Stimulated activated CD8-positive, alpha-beta memory T cell treated with anti-CD3 and anti-CD28 coated beads, Interleukin-2, amount 100 ng/mL, for 1 hour (primary cell): ENCODE measurements at regions not wholly inside any gene's neighbourhood (a gene's known extent, or its start where the extent isn't known, plus 50 kb on each side); places are given as distances from the start of the nearest gene placed in this dataset.
"Not testable (repeated sequence)": the region's sequence is repeated elsewhere in the genome, so short reads cannot be mapped to it uniquely, and the experiment has no call there.

ENCODE experiments used
- DNase-seq, 2 donors: peaks; one replicate each; pipeline ENCODE4 v3.0.0-alpha.2; 2020; ENCODE audit warnings: low read depth in 2 of 2

- DNase-seq: no peak
Observed at GRCh38 chr13:81393721-81394120, 1052.8 kb upstream of the SPRY2 start.

DNA sequence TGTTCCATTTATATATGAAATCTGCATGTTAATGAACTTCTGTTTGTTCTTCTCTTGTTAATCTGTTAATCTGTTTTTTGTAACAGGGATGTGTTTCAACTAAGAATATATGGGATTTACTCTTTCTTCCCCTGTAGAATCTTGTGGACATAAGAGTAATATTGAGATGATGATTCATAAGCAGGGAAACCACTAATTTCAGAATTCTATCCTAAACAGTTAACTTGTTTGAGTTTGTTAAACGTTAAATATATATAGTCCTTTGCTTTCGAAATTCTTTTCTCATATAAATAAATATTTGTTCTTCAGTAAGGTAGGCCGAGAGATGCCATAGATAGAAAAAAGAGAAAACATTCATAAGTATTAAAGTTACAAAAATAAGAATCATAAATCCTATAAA, 1052.2 kb upstream of the SPRY2 start:
- DNase-seq: no peak

DNA sequence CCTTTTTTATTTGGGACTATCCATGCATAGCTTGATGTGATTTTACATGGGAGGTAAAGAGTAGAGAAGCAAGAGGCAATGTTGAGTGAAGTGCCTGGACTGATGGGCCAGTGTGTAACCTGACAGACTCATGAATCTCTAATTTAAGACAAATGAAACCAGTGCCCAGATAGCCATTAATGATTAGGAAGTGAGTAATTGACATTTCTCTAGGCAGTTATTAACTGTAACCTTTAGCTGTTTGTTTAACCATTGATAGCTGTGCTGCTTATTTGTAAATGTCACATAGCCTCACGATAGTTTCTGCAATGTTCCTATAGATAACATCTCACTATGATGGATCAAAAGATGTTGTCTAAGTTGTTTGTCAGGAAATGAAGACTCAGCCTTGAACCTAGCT, 1047.5 kb upstream of the SPRY2 start:
- no peak for DNase-seq

- no peak for DNase-seq
Observed at GRCh38 chr13:81383444-81383843, 1042.5 kb upstream of the SPRY2 start.

DNA sequence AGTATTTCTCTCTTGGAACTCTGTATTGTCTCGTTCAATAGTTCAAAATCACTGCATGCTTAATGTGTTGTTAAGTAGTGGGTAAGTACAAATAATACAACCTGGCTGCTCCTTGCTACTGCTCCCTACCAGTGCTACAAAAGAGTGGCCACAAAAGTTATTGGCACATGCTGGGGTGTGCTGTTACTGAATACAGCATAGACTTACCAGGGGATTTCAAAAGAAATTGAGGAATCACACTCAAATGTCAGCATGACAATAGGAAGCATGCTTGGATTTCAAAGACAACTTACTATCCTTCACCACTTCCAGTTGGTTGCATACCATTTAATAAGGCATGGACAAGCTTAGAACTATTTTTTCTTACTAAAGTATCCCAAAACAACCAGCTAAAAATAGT, 1041.3 kb upstream of the SPRY2 start:
- DNase-seq: no peak

GRCh38 chr13:81381560-81381959, 1040.6 kb upstream of the SPRY2 start:
- no peak for DNase-seq

GRCh38 chr13:81379183-81379582, 1038.3 kb upstream of the SPRY2 start:
- DNase-seq: no peak

- no peak for DNase-seq
Observed at GRCh38 chr13:81377921-81378320, 1037.0 kb upstream of the SPRY2 start.

- no peak for DNase-seq
Observed at GRCh38 chr13:81375709-81376108, 1034.8 kb upstream of the SPRY2 start.

- not testable (repeated sequence) for DNase-seq
Observed at GRCh38 chr13:81362711-81363110, 1021.8 kb upstream of the SPRY2 start.

GRCh38 chr13:81350056-81350455, 1009.1 kb upstream of the SPRY2 start:
- no peak for DNase-seq

DNA sequence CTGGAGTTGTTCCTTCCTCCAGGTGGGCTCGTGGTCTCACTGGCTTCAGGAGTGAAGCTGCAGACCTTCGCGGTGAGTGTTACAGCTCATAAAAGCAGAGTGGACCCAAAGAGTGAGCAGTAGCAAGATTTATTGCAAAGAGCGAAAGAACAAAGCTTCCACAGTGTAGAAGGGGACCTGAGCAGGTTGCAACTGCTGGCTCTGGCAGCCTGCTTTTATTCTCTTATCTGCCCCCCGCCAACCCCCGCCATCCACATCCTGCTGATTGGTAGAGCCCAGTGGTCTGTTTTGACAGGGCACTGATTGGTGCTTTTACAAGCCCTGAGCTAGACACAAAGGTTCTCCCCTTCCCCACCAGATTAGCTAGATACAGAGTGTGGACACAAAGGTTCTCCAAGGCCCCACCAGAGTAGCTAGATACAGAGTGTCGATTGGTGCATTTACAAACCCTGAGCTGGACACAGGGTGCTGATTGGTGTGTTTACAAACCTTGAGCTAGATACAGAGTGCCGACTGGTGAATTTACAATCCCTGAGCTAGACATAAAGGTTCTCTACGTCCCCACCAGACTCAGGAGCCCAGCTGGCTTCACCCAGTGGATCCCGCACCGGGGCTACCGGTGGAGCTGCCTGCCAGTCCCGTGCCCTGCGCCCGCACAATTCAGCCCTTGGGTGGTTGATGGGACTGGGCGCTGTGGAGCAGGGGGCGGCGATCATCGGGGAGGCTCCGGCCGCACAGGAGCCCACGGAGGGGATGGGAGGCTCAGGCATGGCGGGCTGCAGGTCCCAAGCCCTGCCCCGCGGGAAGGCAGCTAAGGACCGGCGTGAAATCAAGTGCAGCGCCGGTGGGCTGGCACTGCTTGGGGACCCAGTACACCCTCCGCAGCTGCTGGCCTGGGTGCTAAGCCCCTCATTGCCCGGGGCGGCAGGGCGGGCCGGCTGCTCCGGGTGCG, 999.5 kb upstream of the SPRY2 start:
- DNase-seq: not testable (repeated sequence)

GRCh38 chr13:81339666-81340065, 998.7 kb upstream of the SPRY2 start:
- not testable (repeated sequence) for DNase-seq

DNA sequence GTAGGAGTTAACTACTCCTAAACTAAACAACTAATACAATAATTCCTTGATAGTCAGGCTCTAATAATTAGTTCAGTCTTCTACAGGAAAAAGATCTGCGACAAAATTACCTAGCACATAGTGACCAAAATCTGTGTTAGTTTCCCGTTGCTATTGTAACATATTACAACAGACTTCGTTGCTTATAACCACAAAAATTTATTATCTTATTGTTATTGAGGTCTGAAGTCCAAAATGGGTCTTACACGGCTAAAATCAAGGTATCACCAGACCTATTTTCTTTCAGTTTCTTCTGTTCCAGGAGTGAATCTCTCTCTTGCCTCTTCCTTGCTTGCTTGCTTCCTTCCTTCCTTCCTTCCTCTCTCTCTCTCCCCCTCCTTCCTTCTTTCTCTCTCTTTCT, 993.6 kb upstream of the SPRY2 start:
- DNase-seq: no peak

- no peak for DNase-seq
Observed at GRCh38 chr13:81326913-81327312, 986.0 kb upstream of the SPRY2 start.

GRCh38 chr13:81320516-81320915, 979.6 kb upstream of the SPRY2 start:
- no peak for DNase-seq

DNA sequence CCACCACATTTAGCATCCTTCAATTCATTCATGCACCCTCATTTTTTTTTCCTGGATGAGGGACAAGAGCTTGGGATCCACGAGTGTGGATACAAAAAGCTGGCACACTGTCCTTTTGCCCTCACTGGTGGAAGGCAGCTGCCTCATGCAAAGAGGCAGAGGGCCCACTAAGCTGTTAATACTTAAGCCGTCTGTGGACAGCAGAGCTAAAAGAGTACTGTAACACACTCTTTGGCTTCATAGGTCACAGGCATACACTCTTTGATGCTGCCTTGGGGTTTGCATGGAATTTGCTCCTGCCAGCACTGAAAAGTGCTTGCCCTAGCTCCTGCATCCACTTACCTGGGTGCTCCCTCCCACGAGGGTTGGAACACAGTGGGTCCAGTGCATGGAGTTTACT, 978.4 kb upstream of the SPRY2 start:
- no peak for DNase-seq

- no peak for DNase-seq
Observed at GRCh38 chr13:81318231-81319019, 977.5 kb upstream of the SPRY2 start.

DNA sequence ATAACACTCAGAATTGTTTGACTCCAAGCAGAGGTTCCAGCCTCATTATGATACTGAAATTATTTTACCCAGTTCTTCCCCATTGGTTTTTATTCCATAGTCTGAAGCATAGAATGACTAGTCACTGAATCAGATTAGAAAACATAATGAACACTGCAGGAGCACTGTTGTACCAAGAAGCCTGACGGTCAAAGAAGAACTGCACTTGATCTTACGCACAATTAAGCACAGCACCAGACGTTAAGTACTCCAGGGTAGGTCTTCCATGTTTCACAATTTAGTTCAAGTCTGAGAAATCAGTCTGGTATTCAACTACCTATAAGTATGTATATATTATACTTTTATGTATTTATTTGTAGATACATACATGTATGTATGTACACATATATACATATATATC, 973.5 kb upstream of the SPRY2 start:
- DNase-seq: no peak

DNA sequence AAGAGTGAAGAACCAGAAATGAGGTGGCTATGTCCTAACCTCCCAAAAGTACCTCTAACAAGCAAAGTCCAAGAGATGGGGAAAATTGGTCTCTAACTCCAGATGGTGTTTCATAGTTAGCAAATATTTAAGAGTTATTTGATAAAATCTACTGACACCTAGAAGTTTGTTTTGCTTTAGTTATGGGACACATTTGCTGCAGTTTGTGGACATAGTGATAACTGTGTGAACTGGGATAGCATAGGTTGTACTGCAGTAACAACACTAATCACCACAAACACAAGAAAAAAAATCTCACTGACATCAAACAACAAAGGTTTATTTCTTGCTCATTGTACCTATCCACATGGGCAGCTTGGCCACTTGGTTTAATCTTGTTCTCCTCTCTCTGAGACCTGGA, 965.0 kb upstream of the SPRY2 start:
- DNase-seq: no peak

DNA sequence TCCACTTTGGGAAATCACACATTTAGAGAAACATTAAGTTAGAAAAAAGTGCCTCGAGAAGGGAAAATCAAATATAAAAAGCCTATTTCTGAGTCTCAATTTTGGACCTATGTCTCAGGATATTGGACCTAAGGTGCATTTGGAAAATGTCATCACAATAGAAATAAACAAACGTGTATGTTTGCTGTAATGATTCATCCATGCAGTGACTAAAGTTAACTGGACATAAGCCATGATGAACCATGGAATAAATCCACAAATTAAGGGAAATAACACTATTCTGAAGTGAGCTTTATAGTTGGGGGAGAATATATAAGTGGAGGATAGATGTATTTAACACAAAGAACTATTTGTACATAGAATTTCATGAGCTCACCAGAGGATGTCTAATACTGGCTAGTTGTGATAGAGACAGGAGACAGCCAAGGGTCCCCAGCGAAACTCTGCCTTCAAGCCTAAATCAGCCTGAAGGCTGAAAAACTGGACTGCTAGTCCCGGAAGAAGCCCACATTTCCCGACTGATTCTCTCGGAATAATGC, 963.3 kb upstream of the SPRY2 start:
- no peak for DNase-seq

DNA sequence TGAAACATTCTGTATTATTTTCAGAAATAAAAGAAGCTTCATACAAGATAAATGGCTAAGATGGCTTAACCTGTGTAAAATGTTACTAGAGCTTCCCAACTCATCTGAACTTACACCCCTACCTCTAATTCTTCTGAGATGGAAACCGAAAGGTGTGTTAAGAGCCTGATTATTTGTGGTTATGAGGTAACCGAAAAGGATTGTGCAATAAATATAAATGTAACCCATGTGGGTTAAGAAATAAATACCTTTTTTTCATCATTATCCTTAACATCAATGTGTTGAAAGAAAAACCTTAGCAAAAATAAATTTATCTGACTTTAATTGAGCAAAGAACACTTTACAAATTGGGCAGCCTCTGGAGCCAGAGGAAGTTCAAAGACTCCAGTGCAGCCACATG, 961.8 kb upstream of the SPRY2 start:
- DNase-seq: no peak

DNA sequence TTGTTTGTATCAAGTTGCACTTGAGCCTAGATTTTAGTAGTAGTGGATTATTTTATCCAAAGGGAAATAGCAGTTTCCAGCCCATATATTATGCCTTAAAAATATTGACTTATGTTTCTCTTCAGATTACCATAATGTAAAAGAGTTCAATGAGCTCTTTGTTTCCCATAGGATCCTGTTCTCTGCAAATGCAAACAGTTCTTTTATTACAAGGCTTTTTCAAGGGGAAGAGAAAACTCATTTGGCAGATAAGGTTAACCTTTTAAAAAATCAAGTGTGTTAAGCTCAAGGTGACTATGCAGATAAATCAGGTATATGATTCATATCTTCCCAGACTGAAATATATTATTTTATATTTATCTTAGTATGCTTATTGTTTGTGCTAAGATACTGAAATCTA, 961.2 kb upstream of the SPRY2 start:
- DNase-seq: no peak
